ENCODE measurements at regions not wholly inside any gene's neighbourhood (a gene's known extent, or its start where the extent isn't known, plus 50 kb on each side); places are given as distances from the start of the nearest gene placed in this dataset.

- H3K27ac ChIP-seq (ENCODE audit: low read depth, low read length, poor library complexity, severe bottlenecking), result no peak overlapping the region
- H3K4me3 ChIP-seq (ENCODE audit: low read depth, low read length, poor library complexity, severe bottlenecking), result no peak overlapping the region
- no peaks in the 10 kb centered on the region for H3K36me3 ChIP-seq (ENCODE audit: insufficient read depth, low read length)
- H3K9me3 ChIP-seq (ENCODE audit: low read length), result no peaks in the 10 kb centered on the region
- DNase-seq (ENCODE audit: low spot score), result no peak
- no peak overlapping the region for H3K4me2 ChIP-seq (ENCODE audit: low read length)
- intact Hi-C loops (cut with micrococcal nuclease; ENCODE audit: unreplicated experiment), result no loop called here
- no TSS peak for BruUV-seq (replicated peaks)
- no peak for TF ChIP-seq EZH2phosphoT487 (IDR thresholded peaks at IDR 0.05; ENCODE audit: borderline replicate concordance, low read depth, low read length)
- no peak for TF ChIP-seq CTCF (conservative IDR thresholded peaks at IDR 0.05; ENCODE audit: low read length)
- no peak overlapping the region for H2AFZ ChIP-seq (ENCODE audit: low read length)
- H3K9me2 ChIP-seq (ENCODE audit: insufficient read depth, low read length), result no peaks in the 10 kb centered on the region
- no peaks in the 10 kb centered on the region for H3K4me1 ChIP-seq (ENCODE audit: insufficient read depth, low read length, poor library complexity, severe bottlenecking)
- ChIA-PET CTCF (ENCODE audit: unreplicated experiment) (no interaction called here), POLR2A (interaction anchor here (0.7 kb wide), 1 partner anchor 261 kb away, joined by 3 read pairs; no protein-coding TSS in a partner anchor)
- no peaks in the 10 kb centered on the region for H3K79me2 ChIP-seq (ENCODE audit: insufficient read depth, low read depth, low read length)
- no peaks in the 10 kb centered on the region for H4K20me1 ChIP-seq (ENCODE audit: insufficient read depth, low read length)
Measured at GRCh38 chr1:65509912-65510680, 89.6 kb downstream of the LEPR start.

- POLR2A ChIA-PET, result interaction anchor here (0.7 kb wide), 1 partner anchor 260 kb away, joined by 3 read pairs; no protein-coding TSS in a partner anchor
Measured at GRCh38 chr1:65510961-65511360, 90.5 kb downstream of the LEPR start.

More at GRCh38 chr1:65510961-65511360, 90.5 kb downstream of the LEPR start:
- no peak overlapping the region for H3K4me3 ChIP-seq (ENCODE audit: low read depth, low read length, poor library complexity, severe bottlenecking)
- CTCF ChIA-PET (ENCODE audit: unreplicated experiment), result no interaction called here
- TF ChIP-seq EZH2phosphoT487 (IDR thresholded peaks at IDR 0.05; ENCODE audit: borderline replicate concordance, low read depth, low read length) (no peak), CTCF (conservative IDR thresholded peaks at IDR 0.05; ENCODE audit: low read length) (no peak)
- intact Hi-C loops (cut with micrococcal nuclease; ENCODE audit: unreplicated experiment), result no loop called here
- H3K79me2 ChIP-seq (ENCODE audit: insufficient read depth, low read depth, low read length), result no peaks in the 10 kb centered on the region
- no peak for DNase-seq (ENCODE audit: low spot score)
- BruUV-seq (replicated peaks), result no TSS peak
- H3K27ac ChIP-seq (ENCODE audit: low read depth, low read length, poor library complexity, severe bottlenecking), result no peak overlapping the region
- H3K36me3 ChIP-seq (ENCODE audit: insufficient read depth, low read length), result no peaks in the 10 kb centered on the region
- H2AFZ ChIP-seq (ENCODE audit: low read length), result no peak overlapping the region
- H3K9me3 ChIP-seq (ENCODE audit: low read length), result no peaks in the 10 kb centered on the region
- no peaks in the 10 kb centered on the region for H4K20me1 ChIP-seq (ENCODE audit: insufficient read depth, low read length)
- no peak overlapping the region for H3K4me2 ChIP-seq (ENCODE audit: low read length)
- no peaks in the 10 kb centered on the region for H3K4me1 ChIP-seq (ENCODE audit: insufficient read depth, low read length, poor library complexity, severe bottlenecking)
- no peaks in the 10 kb centered on the region for H3K9me2 ChIP-seq (ENCODE audit: insufficient read depth, low read length)
